A549 (cell line): ENCODE measurements at regions not wholly inside any gene's neighbourhood (a gene's known extent, or its start where the extent isn't known, plus 50 kb on each side); places are given as distances from the start of the nearest gene placed in this dataset.

ENCODE experiments used
- ATAC-seq, 2 experiments: fragments of 200-7000 bp in 1 of 2; fragments of >200 bp in 1 of 2; cut with Nextera tagmentation in 1 of 2; cut with Tn5 transposase in 1 of 2; 3 replicates each; pipeline versions ENCODE4 v1.8.0 to v1.9.1; 2018 to 2020; ENCODE audit warnings: mild to moderate bottlenecking in 1 of 2, moderate library complexity in 1 of 2
- CTCF ChIA-PET: fragments of 300-600 bp; sonication (Branson Sonifier 250); formaldehyde crosslinking; extraction: SDS; loops from one replicate; lab custom pipeline; 2021; ENCODE audit warnings: antibody characterized with exemption, inconsistent platforms; lab: Yijun Ruan, JAX
- POLR2A ChIA-PET: fragments of 350-600 bp; formaldehyde crosslinking; extraction: SDS; loops from one replicate; lab custom pipeline; 2021; ENCODE audit warnings: antibody characterized with exemption, inconsistent platforms; lab: Yijun Ruan, JAX
- DNase-seq, 2 experiments: peaks; one replicate each; pipeline versions ENCODE4 v3.0.0 to v3.0.0-alpha.2; 2011 to 2016; ENCODE audit warnings: low read depth in 1 of 2, low spot score in 1 of 2
- FAIRE-seq: peaks from 2 replicates; lab custom pipeline; 2011; peaks lifted over from hg19 to GRCh38; lab: Jason Lieb, UNC
- H3K27ac ChIP-seq, 2 experiments: fragments of >200 bp; sonication (Bioruptor Twin); formaldehyde crosslinking; 3 replicates each; pipeline ENCODE4 v1.5.1; 2016 to 2017
- H3K4me1 ChIP-seq: fragments of >200 bp; sonication (Bioruptor Twin); formaldehyde crosslinking; 3 replicates; pipeline ENCODE4 v1.6.1; 2016
- H3K4me2 ChIP-seq: fragments of >200 bp; sonication (Bioruptor Twin); formaldehyde crosslinking; 3 replicates; pipeline ENCODE4 v1.6.1; 2016
- H3K4me3 ChIP-seq: fragments of >200 bp; sonication (Bioruptor Twin); formaldehyde crosslinking; 3 replicates; pipeline ENCODE4 v1.5.1; 2016
- H3K9me3 ChIP-seq: fragments of >200 bp; sonication (Bioruptor Twin); formaldehyde crosslinking; 3 replicates; pipeline ENCODE4 v1.6.1; 2016
- BHLHE40 ChIP-seq: IDR thresholded peaks from 2 replicates; pipeline ENCODE4 v1.6.1; 2012; ENCODE audit warnings: low read depth, low read length, inconsistent platforms
- CBX2 ChIP-seq: fragments of 200-600 bp; sonication (generic); IDR thresholded peaks from 2 replicates; pipeline ENCODE4 v1.6.1; 2016; ENCODE audit warnings: low read depth, mild to moderate bottlenecking, borderline replicate concordance
- CEBPB ChIP-seq, 2 experiments: fragments of >200 bp in 1 of 2; sonication (Bioruptor Twin) in 1 of 2; formaldehyde crosslinking in 1 of 2; IDR thresholded peaks; 2 replicates each; pipeline ENCODE4 v1.6.1; 2012 to 2016
- ELK1 ChIP-seq: fragments of 150-350 bp; IDR thresholded peaks from 2 replicates; pipeline ENCODE4 v1.6.1; 2014; ENCODE audit warnings: low read depth, mild to moderate bottlenecking, low read length
- ESRRA ChIP-seq: fragments of 150-350 bp; IDR thresholded peaks from 2 replicates; pipeline ENCODE4 v1.6.1; 2014; ENCODE audit warnings: mild to moderate bottlenecking, low read length, borderline replicate concordance
- FOSL2 ChIP-seq, 2 experiments: fragments of 450-650 bp in 1 of 2; fragments of >200 bp in 1 of 2; sonication (Bioruptor Twin) in 1 of 2; formaldehyde crosslinking; IDR thresholded peaks; 2 replicates each; pipeline versions ENCODE4 v1.5.0 to v1.6.1; 2016 to 2020; ENCODE audit warnings: mild to moderate bottlenecking in 1 of 2, moderate library complexity in 1 of 2
- HEYL ChIP-seq: fragments of 250-450 bp; sonication (Bioruptor Pico); IDR thresholded peaks from 2 replicates; pipeline ENCODE4 v1.8.0; 2021; ENCODE audit warnings: mild to moderate bottlenecking, moderate library complexity
- HOXB5 ChIP-seq: fragments of 250-450 bp; sonication (Bioruptor Pico); IDR thresholded peaks from 2 replicates; pipeline ENCODE4 v1.5.0; 2020; ENCODE audit warnings: mild to moderate bottlenecking, moderate library complexity
- JUN ChIP-seq, 2 experiments: fragments of >200 bp; sonication (Bioruptor Twin); formaldehyde crosslinking; IDR thresholded peaks; 2 replicates in 1 of 2; 3 replicates in 1 of 2; pipeline ENCODE4 v1.6.1; 2016 to 2017
- KDM5A ChIP-seq: fragments of 200-600 bp; sonication (generic); IDR thresholded peaks from 2 replicates; pipeline ENCODE4 v1.6.1; 2016; ENCODE audit warnings: antibody characterized with exemption, mild to moderate bottlenecking
- NR3C1 ChIP-seq: fragments of >200 bp; sonication (Bioruptor Twin); formaldehyde crosslinking; IDR thresholded peaks from 3 replicates; pipeline ENCODE4 v1.6.1; 2017
- POLR2AphosphoS2 ChIP-seq: conservative IDR thresholded peaks from 2 replicates; pipeline ENCODE4 v1.6.1; 2012; ENCODE audit warnings: low read length, improper control_type of control experiment, inconsistent platforms
- RAD21 ChIP-seq, 2 experiments: fragments of >200 bp in 1 of 2; sonication (Bioruptor Twin) in 1 of 2; formaldehyde crosslinking in 1 of 2; IDR thresholded peaks in 1 of 2; conservative IDR thresholded peaks in 1 of 2; 2 replicates in 1 of 2; 3 replicates in 1 of 2; pipeline ENCODE4 v1.6.1; 2012 to 2018; ENCODE audit warnings: inconsistent platforms in 1 of 2
- ZFP36 ChIP-seq: fragments of 450-650 bp; IDR thresholded peaks from 2 replicates; pipeline ENCODE4 v1.6.1; 2014; ENCODE audit warnings: borderline replicate concordance; ENCODE audit not compliant: partially characterized antibody
- ZSCAN20 ChIP-seq: fragments of 250-450 bp; sonication (Bioruptor Pico); IDR thresholded peaks from 2 replicates; pipeline ENCODE4 v1.8.0; 2022; ENCODE audit warnings: mild to moderate bottlenecking, moderate library complexity
- WGBS: methylation state at CpG from one replicate; pipeline ENCODE4 v1.1.6; 2017; ENCODE audit errors: missing lambda C conversion rate; 5-methylcytosine and 5-hydroxymethylcytosine counted together
- TF ChIP-seq, protein P1 (sequence below): fragments of >200 bp; sonication (Bioruptor Twin); formaldehyde crosslinking; IDR thresholded peaks from 3 replicates; pipeline ENCODE4 v1.5.1; 2016
- TF ChIP-seq, protein P2 (sequence below): fragments of >200 bp; sonication (Bioruptor Twin); formaldehyde crosslinking; IDR thresholded peaks from 2 replicates; pipeline ENCODE4 v1.6.1; 2016
- TF ChIP-seq, protein P3 (sequence below): fragments of 450-650 bp; IDR thresholded peaks from 2 replicates; pipeline ENCODE4 v1.6.1; 2014; ENCODE audit warnings: antibody characterized with exemption
- TF ChIP-seq, protein P4 (sequence below): fragments of 250-450 bp; sonication (Bioruptor Pico); IDR thresholded peaks from 2 replicates; pipeline ENCODE4 v1.5.0; 2020; ENCODE audit warnings: low read depth, mild to moderate bottlenecking, moderate library complexity

DNA sequence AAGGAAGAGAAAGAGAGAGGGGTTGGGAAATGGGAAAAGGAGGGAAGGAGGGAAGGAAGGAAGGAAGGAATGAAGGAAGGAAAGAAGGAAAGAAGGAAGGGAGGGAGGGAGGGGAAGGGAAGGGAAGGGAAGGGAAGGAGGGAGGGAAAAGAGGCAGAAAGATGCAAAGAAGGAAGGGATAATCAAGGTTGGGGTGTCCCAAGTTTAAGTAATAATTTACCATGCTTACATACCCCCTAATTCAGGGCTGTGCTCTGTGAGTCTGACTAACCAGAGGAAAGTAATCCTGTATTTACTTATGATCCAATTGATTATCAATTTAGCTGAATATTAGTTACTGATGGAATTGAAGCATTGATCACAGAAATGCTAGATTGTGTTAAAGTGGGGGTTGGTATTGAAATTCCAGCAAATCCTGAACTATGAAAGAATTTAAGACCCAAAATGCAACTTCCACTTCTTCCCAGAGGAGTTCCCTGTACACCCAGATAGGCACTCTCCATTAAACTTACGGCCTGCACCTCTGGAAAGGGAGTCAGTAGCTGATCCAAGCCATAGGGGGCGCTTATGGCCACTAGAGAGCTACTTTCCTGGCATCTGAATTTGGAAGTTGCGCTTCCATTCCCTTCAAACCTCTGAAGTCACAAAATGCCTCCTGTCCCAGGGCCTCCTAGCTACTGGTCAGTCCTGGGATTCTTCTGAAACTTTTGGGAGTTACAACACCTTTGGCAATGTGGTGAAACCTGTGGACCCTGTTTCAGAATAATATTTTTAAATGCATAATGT, 162.7 kb upstream of the PWP1 start:
- no peak for TF ChIP-seq ZSCAN20 (CRISPR knock-in tag)
- TF ChIP-seq, protein P1, sequence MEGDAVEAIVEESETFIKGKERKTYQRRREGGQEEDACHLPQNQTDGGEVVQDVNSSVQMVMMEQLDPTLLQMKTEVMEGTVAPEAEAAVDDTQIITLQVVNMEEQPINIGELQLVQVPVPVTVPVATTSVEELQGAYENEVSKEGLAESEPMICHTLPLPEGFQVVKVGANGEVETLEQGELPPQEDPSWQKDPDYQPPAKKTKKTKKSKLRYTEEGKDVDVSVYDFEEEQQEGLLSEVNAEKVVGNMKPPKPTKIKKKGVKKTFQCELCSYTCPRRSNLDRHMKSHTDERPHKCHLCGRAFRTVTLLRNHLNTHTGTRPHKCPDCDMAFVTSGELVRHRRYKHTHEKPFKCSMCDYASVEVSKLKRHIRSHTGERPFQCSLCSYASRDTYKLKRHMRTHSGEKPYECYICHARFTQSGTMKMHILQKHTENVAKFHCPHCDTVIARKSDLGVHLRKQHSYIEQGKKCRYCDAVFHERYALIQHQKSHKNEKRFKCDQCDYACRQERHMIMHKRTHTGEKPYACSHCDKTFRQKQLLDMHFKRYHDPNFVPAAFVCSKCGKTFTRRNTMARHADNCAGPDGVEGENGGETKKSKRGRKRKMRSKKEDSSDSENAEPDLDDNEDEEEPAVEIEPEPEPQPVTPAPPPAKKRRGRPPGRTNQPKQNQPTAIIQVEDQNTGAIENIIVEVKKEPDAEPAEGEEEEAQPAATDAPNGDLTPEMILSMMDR, result peak; percentile 21; the same call in 1 of the 3 replicates
- no peak for TF ChIP-seq CBX2
- TF ChIP-seq RAD21 (conservative IDR thresholded peaks at IDR 0.05 in 1 of 2, IDR thresholded peaks at IDR 0.05 in 1 of 2), result peak in 1 of 2 experiments; percentile 17; a peak in 1 of 5 replicates
- H3K27ac ChIP-seq, result no peak overlapping the region
- DNase-seq, result peak in 1 of 2 experiments; percentile 40
- CTCF ChIA-PET, result interaction anchor here (1.4 to 1.9 kb wide), 2 partner anchors 204 to 391 kb away, joined by 3 to 6 read pairs; no protein-coding TSS in a partner anchor
- H3K4me2 ChIP-seq, result no peak overlapping the region
- H3K4me1 ChIP-seq, result no peaks in the 10 kb centered on the region
- H3K9me3 ChIP-seq, result no peaks in the 10 kb centered on the region
- WGBS, result 66% methylated on average over 3 of the region's 3 CpGs
- FAIRE-seq, result no peak
- POLR2A ChIA-PET, result no interaction called here
- peak; percentile 54 to 66; a peak in 5 of 6 replicates for ATAC-seq
- no peak overlapping the region for H3K4me3 ChIP-seq

DNA sequence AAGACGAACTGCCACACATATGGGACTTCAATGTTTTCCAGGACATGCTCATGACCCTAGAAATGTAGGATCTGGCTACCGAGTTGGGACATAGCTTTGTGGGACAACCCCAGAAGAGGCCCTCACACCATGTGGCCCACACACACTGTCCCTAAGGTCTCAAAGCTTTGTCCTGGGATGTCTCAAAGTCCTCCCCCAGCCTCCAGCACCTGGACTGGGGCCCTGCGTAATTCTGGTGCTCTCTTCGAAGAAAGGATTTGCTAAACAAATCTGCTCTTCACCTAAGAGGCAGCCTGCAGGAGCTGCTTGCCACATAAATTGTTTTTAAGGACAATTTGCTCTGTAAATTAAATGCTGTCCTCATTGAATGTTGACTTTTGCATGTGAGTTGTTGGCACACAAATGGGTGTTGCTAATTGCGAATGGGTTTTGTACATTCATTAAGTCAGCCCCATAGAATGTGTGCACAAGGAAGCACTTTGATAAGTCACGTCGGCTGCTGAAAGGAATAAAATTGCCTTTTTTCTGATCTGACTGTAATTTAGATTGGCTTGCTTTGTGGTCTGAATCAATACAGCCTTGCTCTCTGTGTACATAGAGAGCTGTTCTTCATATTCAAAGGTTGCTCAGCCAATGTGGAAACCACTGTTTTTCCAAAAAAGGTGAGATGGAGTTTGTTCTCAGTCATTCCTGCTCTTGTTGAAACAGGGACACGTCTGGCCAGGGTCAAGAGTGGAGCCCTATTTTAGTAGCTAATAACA, 161.6 kb upstream of the PWP1 start:
- 85% methylated on average over 8 of the region's 8 CpGs for WGBS

DNA sequence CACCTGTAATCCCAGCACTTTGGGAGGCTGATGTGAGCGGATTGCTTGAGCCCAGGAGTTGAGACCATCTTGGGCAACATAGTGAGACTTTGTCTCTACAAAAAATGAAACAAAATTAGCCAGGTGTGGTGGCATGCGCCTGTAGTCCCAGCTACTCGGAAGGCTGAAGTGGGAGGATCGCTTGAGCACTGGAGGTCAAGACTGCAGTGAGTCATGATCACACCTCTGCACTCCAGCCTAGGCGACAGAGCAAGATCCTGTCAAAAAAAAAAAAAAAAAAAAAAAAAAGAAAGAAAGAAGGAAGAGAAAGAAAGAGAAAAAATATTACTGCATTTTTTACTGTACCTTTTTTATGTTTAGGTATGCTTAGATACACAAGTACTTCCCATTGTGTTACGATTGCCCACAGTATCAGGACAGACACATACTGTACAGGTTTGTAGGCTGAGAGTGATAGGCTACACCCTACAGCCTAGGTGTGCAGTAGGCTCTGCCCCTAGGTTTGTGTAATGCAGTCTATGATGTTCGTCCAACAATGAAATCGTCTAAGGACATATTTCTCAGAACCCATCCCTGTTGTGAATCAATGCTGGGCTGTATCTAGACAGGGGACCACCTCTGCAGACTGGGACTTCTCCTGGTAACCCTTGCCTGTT, 160.4 kb upstream of the PWP1 start:
- TF ChIP-seq, protein P2, sequence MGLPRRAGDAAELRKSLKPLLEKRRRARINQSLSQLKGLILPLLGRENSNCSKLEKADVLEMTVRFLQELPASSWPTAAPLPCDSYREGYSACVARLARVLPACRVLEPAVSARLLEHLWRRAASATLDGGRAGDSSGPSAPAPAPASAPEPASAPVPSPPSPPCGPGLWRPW, result no peak
- TF ChIP-seq ESRRA (no peak), HOXB5 (no peak), ZFP36 (no peak), HEYL (CRISPR knock-in tag) (no peak), NR3C1 (no peak), KDM5A (no peak), BHLHE40 (no peak), FOSL2 (IDR thresholded peaks at IDR 0.05) (no peak), FOSL2 (CRISPR knock-in tag; IDR thresholded peaks at IDR 0.05) (no peak)
- TF ChIP-seq, protein P3, sequence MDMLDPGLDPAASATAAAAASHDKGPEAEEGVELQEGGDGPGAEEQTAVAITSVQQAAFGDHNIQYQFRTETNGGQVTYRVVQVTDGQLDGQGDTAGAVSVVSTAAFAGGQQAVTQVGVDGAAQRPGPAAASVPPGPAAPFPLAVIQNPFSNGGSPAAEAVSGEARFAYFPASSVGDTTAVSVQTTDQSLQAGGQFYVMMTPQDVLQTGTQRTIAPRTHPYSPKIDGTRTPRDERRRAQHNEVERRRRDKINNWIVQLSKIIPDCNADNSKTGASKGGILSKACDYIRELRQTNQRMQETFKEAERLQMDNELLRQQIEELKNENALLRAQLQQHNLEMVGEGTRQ, result no peak
- TF ChIP-seq, protein P4, sequence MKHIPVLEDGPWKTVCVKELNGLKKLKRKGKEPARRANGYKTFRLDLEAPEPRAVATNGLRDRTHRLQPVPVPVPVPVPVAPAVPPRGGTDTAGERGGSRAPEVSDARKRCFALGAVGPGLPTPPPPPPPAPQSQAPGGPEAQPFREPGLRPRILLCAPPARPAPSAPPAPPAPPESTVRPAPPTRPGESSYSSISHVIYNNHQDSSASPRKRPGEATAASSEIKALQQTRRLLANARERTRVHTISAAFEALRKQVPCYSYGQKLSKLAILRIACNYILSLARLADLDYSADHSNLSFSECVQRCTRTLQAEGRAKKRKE (CRISPR knock-in tag), result no peak
- TF ChIP-seq, all 56 proteins: peak for 0
- POLR2A ChIA-PET, result no interaction called here
- ATAC-seq (no peak), DNase-seq (no peak), FAIRE-seq (no peak)
- H3K4me2 ChIP-seq, result no peak overlapping the region
- no peak overlapping the region for H3K27ac ChIP-seq
- no peak overlapping the region for H3K4me3 ChIP-seq
- H3K4me1 ChIP-seq, result no peaks in the 10 kb centered on the region
- H3K9me3 ChIP-seq, result no peaks in the 10 kb centered on the region
- 77% methylated on average over 8 of the region's 8 CpGs for WGBS
- CTCF ChIA-PET, result interaction anchor here (0.9 to 1.9 kb wide), 2 partner anchors 84 to 393 kb away, joined by 3 to 6 read pairs; no protein-coding TSS in a partner anchor

More for the DNA sequence above, 161.6 kb upstream of the PWP1 start:
- Histone ChIP-seq H3K4me2 (no peak overlapping the region), H3K4me1 (no peaks in the 10 kb centered on the region), H3K9me3 (no peaks in the 10 kb centered on the region), H3K27ac (no peak overlapping the region), H3K4me3 (no peak overlapping the region)
- DNase-seq, result no peak
- no peak for ATAC-seq
- no peak for TF ChIP-seq JUN (IDR thresholded peaks at IDR 0.05)
- no peak for TF ChIP-seq CBX2
- no peak for TF ChIP-seq ELK1
- no peak for TF ChIP-seq CEBPB (IDR thresholded peaks at IDR 0.05)
- TF ChIP-seq, protein P1, result no peak
- no peak for TF ChIP-seq POLR2AphosphoS2
- FAIRE-seq, result no peak
- ChIA-PET CTCF (interaction anchor here (0.6 to 1.9 kb wide), 4 partner anchors 23 to 392 kb away, joined by 3 to 6 read pairs (median 4); no protein-coding TSS in a partner anchor), POLR2A (no interaction called here)
